Ectodermal cell (in vitro differentiated cells): ENCODE measurements at regions not wholly inside any gene's neighbourhood (a gene's known extent, or its start where the extent isn't known, plus 50 kb on each side); places are given as distances from the start of the nearest gene placed in this dataset.
"Not testable (repeated sequence)": the region's sequence is repeated elsewhere in the genome, so short reads cannot be mapped to it uniquely, and the experiment has no call there.

ENCODE experiments used
- H3K27ac ChIP-seq: 2 replicates; pipeline ENCODE4 v1.7.0; 2013; ENCODE audit warnings: mild to moderate bottlenecking, low read depth, low read length; ENCODE audit not compliant: insufficient read depth, poor library complexity, severe bottlenecking
- H3K27me3 ChIP-seq: 2 replicates; pipeline ENCODE4 v1.7.0; 2013; ENCODE audit warnings: mild to moderate bottlenecking, low read length; ENCODE audit not compliant: insufficient read depth, control insufficient read depth, poor library complexity, severe bottlenecking
- H3K36me3 ChIP-seq: one replicate; pipeline ENCODE4 v1.7.0; 2013; ENCODE audit warnings: low read length; ENCODE audit not compliant: control insufficient read depth, insufficient read depth
- H3K4me1 ChIP-seq: one replicate; pipeline ENCODE4 v1.7.0; 2013; ENCODE audit warnings: low read length; ENCODE audit not compliant: control insufficient read depth, insufficient read depth
- H3K4me3 ChIP-seq: 2 replicates; pipeline ENCODE4 v1.7.0; 2013; ENCODE audit warnings: low read depth, low read length, control low read depth; ENCODE audit not compliant: insufficient read depth
- H3K9me3 ChIP-seq: 2 replicates; pipeline ENCODE4 v1.7.0; 2013; ENCODE audit warnings: mild to moderate bottlenecking, low read length, moderate library complexity; ENCODE audit not compliant: control insufficient read depth
- WGBS, 2 experiments: methylation state at CpG; one replicate each; pipeline ENCODE4 v1.1.7; 2013; ENCODE audit warnings: missing lambda C conversion rate in 2 of 2; 5-methylcytosine and 5-hydroxymethylcytosine counted together

DNA sequence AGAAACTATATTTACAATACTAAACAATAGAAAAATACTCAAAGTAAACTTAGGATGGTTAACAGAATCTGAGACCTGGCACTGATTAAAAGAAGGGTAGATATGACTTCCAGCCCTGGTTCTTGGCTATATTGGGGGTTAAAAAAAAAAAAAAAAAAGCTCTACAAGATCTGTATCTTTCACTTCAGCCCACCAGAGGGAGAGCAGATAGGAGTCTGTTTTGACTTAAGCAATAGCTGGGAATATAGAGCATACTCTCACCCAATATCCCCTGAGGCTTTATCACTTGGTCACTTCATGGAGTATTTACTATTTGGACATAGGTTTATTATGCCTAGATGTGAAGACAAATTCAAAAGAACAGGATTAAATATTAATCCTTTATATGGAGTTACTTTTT, 598.9 kb upstream of the LINC00305 start:
- Histone ChIP-seq H3K4me3 (no peak overlapping the region), H3K36me3 (no peaks in the 10 kb centered on the region), H3K27ac (no peak overlapping the region), H3K27me3 (no peaks in the 10 kb centered on the region), H3K4me1 (no peaks in the 10 kb centered on the region), H3K9me3 (no peaks in the 10 kb centered on the region)

DNA sequence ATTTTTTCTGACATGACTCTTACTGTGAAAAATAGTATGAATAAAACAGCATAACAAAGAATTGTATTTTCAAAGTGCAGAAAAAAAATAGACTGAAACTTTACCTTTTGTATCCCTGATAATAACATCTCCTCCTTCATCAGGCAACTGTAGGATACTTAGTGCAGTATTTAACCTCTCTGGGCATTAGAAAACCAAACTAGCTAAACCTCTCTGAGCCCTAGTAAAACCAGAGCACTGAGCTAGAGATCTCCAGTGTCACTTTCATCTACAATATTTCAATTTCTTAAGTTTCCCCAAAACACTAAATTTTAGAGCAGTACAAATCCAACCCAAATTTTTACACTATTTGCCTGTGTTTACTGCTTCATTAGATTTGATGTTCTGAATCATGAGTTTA, 594.0 kb upstream of the LINC00305 start:
- Histone ChIP-seq H3K36me3 (no peaks in the 10 kb centered on the region), H3K9me3 (no peaks in the 10 kb centered on the region), H3K27ac (no peak overlapping the region), H3K4me3 (no peak overlapping the region), H3K27me3 (no peaks in the 10 kb centered on the region), H3K4me1 (no peaks in the 10 kb centered on the region)

DNA sequence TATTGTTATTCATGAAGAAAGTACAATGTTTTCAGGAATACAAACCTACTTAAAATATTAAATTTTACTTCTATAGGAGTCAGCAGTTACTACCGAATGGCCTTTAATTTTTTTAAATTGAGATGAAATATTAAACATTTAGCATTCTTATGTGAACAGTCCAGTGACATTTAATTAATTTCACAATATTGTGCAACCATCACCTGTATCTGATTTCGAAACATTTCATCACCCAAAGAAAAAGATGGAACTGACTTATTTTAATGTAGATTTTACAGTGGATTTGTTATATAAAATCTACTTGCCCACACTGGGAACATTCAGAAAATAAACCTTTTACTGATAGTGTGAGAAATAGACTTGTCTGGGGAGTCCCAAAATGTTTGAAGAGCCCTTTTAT, 585.2 kb upstream of the LINC00305 start:
- H3K4me1 ChIP-seq, result no peaks in the 10 kb centered on the region
- H3K27me3 ChIP-seq, result no peaks in the 10 kb centered on the region
- H3K36me3 ChIP-seq, result no peaks in the 10 kb centered on the region
- no CpG with 5 or more reads among the region's 2 CpGs for WGBS, 2 experiments
- no peak overlapping the region for H3K27ac ChIP-seq
- no peaks in the 10 kb centered on the region for H3K9me3 ChIP-seq
- H3K4me3 ChIP-seq, result no peak overlapping the region

DNA sequence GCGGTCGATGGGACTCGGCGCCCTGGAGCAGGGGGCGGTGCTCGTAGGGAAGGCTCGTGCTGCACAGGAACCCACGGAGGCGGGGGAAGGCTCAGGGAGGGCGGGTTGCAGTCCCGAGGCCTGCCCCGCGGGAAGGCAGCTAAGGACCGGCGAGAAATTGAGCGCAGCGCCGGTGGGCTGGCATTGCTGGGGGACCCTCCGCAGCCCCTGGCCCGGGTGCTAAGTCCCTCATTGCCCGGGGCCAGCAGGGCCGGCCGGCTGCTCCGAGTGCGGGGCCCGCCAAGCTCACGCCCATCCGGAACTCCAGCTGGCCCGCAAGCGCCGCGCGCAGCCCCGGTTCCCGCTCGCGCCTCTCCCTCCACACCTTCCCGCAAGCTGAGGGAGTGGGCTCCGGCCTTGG, 576.8 kb upstream of the LINC00305 start:
- H3K36me3 ChIP-seq, H3K4me3 ChIP-seq, H3K27ac ChIP-seq, H3K9me3 ChIP-seq, H3K4me1 ChIP-seq, H3K27me3 ChIP-seq: not testable (repeated sequence)
- WGBS, 2 experiments, result 92 to 95% methylated on average over 38 to 39 of the region's 39 CpGs

DNA sequence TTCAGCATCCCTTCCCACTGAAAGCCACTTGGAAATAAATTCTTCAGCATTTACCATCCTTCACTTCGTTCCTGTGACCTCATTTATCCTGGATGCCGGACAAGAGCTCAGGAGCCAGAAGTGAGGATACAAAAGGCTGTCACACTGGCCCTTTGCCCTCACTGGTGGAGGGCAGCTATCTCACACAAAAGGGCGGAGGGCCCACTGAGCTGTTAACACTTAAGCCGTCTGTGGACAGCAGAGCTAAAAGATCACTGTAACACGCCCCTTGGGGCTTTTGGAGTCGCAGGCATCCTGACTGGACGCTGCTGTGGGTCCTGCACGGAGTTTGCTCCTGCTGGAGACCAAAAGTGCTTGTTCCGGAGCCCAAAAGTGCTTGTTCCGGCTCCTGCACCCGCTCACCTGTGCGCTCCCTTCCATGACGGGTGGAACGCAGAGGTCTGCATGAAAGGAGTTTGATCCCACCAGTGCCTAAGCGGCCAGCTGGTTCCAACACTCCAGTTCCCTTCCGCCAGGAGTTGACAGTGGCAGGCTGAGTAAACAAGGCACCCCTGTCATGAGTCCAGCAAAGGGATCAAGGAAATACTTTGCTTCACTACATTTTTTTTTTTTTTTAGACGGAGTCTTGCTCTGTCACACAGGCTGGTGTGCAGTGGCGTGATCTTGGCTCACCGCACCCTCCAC, 572.0 kb upstream of the LINC00305 start:
- Histone ChIP-seq H3K27ac (no peak overlapping the region), H3K4me1 (no peaks in the 10 kb centered on the region), H3K9me3 (no peaks in the 10 kb centered on the region), H3K27me3 (no peaks in the 10 kb centered on the region), H3K36me3 (no peaks in the 10 kb centered on the region), H3K4me3 (no peak overlapping the region)
- whole genome bisulfite sequencing, 2 experiments, result 89 to 90% methylated on average over 19 of the region's 19 CpGs

DNA sequence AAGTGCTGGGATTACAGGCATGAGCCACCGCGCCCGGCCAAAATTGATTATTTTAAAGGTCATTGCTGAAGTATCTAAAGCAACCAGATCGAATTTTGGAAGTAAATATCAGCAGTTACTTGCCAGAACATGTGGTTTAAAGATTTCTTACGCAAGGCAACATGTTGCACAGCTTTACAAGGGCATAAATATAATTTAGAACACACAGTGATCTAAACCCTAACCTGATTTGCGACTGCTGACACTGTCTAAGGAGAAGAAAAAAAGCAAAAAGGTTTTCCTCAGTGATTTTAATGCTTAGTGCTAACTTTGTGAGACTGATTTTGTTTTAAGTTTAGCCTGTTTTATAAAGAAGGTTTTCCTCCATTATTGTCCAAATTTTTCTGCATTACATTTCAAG, 569.9 kb upstream of the LINC00305 start:
- WGBS, 2 experiments, result 96% methylated on average over 6 of the region's 6 CpGs
- Histone ChIP-seq H3K27me3 (no peaks in the 10 kb centered on the region), H3K4me3 (no peak overlapping the region)

DNA sequence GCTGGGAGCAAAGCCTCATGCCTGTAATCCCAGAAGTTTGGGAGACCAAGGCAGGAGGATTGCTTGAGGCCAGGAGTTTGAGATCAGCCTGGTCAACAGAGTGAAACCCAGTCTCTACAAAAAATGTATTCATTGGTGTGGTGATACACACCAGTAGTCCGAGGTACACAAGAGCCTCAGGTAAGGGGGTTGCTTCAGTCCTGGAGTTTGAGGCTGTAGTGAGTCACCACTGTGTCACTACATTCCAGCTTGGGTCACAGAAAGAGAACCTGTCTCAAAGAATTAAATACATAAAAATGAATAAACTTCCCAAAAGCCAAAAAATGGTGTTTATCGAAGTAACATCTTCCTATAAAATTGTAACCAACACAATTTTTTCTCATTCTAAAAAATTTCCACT, 568.1 kb upstream of the LINC00305 start:
- Histone ChIP-seq H3K27me3 (no peaks in the 10 kb centered on the region), H3K9me3 (no peaks in the 10 kb centered on the region), H3K27ac (no peak overlapping the region), H3K36me3 (no peaks in the 10 kb centered on the region), H3K4me3 (no peak overlapping the region), H3K4me1 (no peaks in the 10 kb centered on the region)
- 76% methylated on average over 2 of the region's 2 CpGs for WGBS, 2 experiments

More for the DNA sequence above, 569.9 kb upstream of the LINC00305 start:
- no peaks in the 10 kb centered on the region for H3K4me1 ChIP-seq
- H3K36me3 ChIP-seq, result no peaks in the 10 kb centered on the region
- H3K9me3 ChIP-seq, result no peaks in the 10 kb centered on the region
- H3K27ac ChIP-seq, result no peak overlapping the region

DNA sequence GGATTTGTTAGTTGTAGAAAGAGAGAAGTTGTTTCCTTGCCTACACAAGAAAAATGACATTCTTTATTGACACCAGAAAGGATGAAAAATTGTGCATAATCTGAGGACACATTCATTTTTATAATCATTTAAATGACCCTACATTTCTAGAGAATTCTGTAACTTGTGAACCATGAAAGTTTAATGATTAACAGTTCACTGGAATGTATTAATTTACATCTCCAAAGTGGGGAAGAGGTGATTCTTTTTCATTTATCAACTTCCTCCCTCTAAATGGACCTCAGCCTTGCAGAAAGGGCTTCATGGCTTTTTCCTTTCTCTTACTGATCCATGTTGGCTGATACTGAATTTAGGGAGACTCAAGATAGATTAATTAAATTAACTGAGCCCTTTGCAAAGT, 565.2 kb upstream of the LINC00305 start:
- no peaks in the 10 kb centered on the region for H3K9me3 ChIP-seq
- no peak overlapping the region for H3K4me3 ChIP-seq
- no peaks in the 10 kb centered on the region for H3K36me3 ChIP-seq
- no peaks in the 10 kb centered on the region for H3K4me1 ChIP-seq
- H3K27ac ChIP-seq, result no peak overlapping the region
- no peaks in the 10 kb centered on the region for H3K27me3 ChIP-seq

DNA sequence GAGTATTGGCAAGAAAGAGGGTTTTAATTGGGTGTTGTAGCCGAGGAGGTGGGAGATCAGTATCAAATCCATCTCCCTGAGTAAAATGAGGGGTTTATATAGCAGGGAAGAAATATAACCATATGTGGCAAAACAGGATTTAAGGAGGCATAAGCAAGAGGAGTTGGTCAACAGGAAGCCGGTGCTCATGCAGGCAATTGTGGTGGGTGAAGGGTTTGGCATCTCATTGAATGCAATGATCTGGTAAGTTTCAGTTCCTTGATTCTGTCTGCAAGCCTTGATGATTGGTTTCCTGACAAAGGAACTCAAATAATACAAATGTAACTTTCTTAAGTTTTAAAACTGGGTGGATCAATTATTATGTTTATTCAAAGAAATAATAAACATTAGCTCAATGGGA, 564.4 kb upstream of the LINC00305 start:
- no peak overlapping the region for H3K27ac ChIP-seq
- H3K4me3 ChIP-seq, result no peak overlapping the region
- H3K36me3 ChIP-seq, result no peaks in the 10 kb centered on the region
- no peaks in the 10 kb centered on the region for H3K27me3 ChIP-seq
- no peaks in the 10 kb centered on the region for H3K9me3 ChIP-seq
- H3K4me1 ChIP-seq, result no peaks in the 10 kb centered on the region
- 95 to 98% methylated on average over 2 of the region's 2 CpGs for WGBS, 2 experiments

DNA sequence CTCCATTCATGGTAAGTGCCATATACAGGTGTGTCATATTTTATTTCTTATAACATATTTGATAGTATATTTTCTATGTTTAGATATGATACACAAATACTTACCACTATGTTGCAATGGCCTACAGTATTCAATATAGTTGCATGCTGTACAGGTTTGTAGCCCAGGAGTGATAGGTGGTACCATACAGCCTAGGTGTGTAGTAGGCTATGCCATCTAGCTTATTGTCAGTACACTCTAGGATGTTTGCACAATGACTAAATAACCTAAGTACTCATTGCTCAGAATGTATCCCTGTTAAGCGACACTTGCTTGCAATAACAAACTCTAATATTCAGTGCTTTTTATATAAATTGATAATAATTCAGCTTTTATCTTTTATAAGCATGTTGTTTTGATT, 563.1 kb upstream of the LINC00305 start:
- WGBS, 2 experiments, result 100% methylated on average over 1 of the region's 1 CpG; no CpG with 5 or more reads in 1 of the 2 experiments
- Histone ChIP-seq H3K4me1 (no peaks in the 10 kb centered on the region), H3K36me3 (no peaks in the 10 kb centered on the region), H3K4me3 (no peak overlapping the region), H3K9me3 (no peaks in the 10 kb centered on the region), H3K27ac (no peak overlapping the region), H3K27me3 (no peaks in the 10 kb centered on the region)
